ENCODE measurements at regions not wholly inside any gene's neighbourhood (a gene's known extent, or its start where the extent isn't known, plus 50 kb on each side); places are given as distances from the start of the nearest gene placed in this dataset.

GRCh38 chr5:125120012-125120411 is 373.6 kb upstream of the ZNF608 start:
- no peak for TF ChIP-seq POLR2A (IDR thresholded peaks at IDR 0.05)
- no peak for TF ChIP-seq CTCF (IDR thresholded peaks at IDR 0.05)
- no peak for TF ChIP-seq EP300 (IDR thresholded peaks at IDR 0.05)

Data from sigmoid colon (tissue), 4 donors.